Stomach (tissue), 8 donors: ENCODE measurements at regions not wholly inside any gene's neighbourhood (a gene's known extent, or its start where the extent isn't known, plus 50 kb on each side); places are given as distances from the start of the nearest gene placed in this dataset.

Source experiments
- DNase-seq, 2 donors: peaks; one replicate each; pipeline versions ENCODE4 v3.0.0 to v3.0.0-alpha.2; 2013 to 2019
- H3K27ac ChIP-seq, 5 donors: fragments of 200-600 bp in 4 of 5; sonication (generic) in 4 of 5; one replicate each; pipeline ENCODE4 v1.5.1; 2013 to 2019; ENCODE audit warnings: mild to moderate bottlenecking in 1 of 5, moderate library complexity in 1 of 5
- H3K27me3 ChIP-seq, 3 donors: fragments of 200-600 bp; sonication (generic); one replicate each; pipeline ENCODE4 v1.5.1; 2017 to 2019; ENCODE audit warnings: mixed run types in 1 of 3
- H3K36me3 ChIP-seq, 4 donors: fragments of 200-600 bp; sonication (generic); 1 replicate in 3 of 4; 2 replicates in 1 of 4; pipeline ENCODE4 v1.5.1; 2016 to 2019
- H3K4me1 ChIP-seq, 4 donors: fragments of 200-600 bp; sonication (generic); one replicate each; pipeline ENCODE4 v1.5.1; 2016 to 2019
- H3K4me3 ChIP-seq, 4 donors: fragments of 200-600 bp; sonication (generic) in 3 of 4; one replicate each; pipeline ENCODE4 v1.5.1; 2016 to 2019; ENCODE audit warnings: mild to moderate bottlenecking in 1 of 4
- H3K9me3 ChIP-seq, 4 donors: fragments of 200-600 bp; sonication (generic); one replicate each; pipeline ENCODE4 v1.5.1; 2016 to 2019
- CTCF ChIP-seq, 7 experiments: fragments of 450-650 bp in 4 of 7; fragments of 200-600 bp in 3 of 7; sonication (generic) in 3 of 7; IDR thresholded peaks; one replicate each; pipeline ENCODE4 v1.5.1; 2016 to 2019; ENCODE audit warnings: antibody characterized with exemption in 7 of 7, control low read depth in 2 of 7, mild to moderate bottlenecking in 1 of 7
- EP300 ChIP-seq: sonication (generic); formaldehyde crosslinking; IDR thresholded peaks from one replicate; pipeline ENCODE4 v1.6.1; 2017; ENCODE audit warnings: antibody characterized with exemption
- POLR2A ChIP-seq, 4 donors: fragments of 450-650 bp; IDR thresholded peaks; one replicate each; pipeline ENCODE4 v1.6.1; 2016; ENCODE audit warnings: antibody characterized with exemption in 4 of 4, control low read depth in 2 of 4, mild to moderate bottlenecking in 1 of 4, moderate library complexity in 1 of 4
- POLR2AphosphoS5 ChIP-seq, 3 donors: sonication (generic); formaldehyde crosslinking; IDR thresholded peaks; one replicate each; pipeline ENCODE4 v1.6.1; 2016; ENCODE audit warnings: antibody characterized with exemption in 3 of 3
- WGBS, 5 donors: extraction: QIAGEN DNeasy Blood & Tissue Kit in 3 of 5; methylation state at CpG; one replicate each; pipeline versions ENCODE4 v1.1.5 to v1.1.7; 2013 to 2018; 5-methylcytosine and 5-hydroxymethylcytosine counted together
- intact Hi-C: fragments of 100-400 bp; cut with DNase I; formaldehyde crosslinking; loops from one replicate; pipeline ENCODE4 v1.15.1; 2023; ENCODE audit warnings: low total_unique reads
- donor health status: healthy with polysubstance abuse.
- donor health status: Bipolar disorder and iron deficiency.
- donor health status: healthy.

GRCh38 chr3:35338186-35338585, 301.1 kb upstream of the ARPP21 start:
- no peak for TF ChIP-seq POLR2AphosphoS5 (IDR thresholded peaks at IDR 0.05)
- no peak for TF ChIP-seq EP300
- no peak for TF ChIP-seq CTCF (IDR thresholded peaks at IDR 0.05)
- no peak for TF ChIP-seq POLR2A (IDR thresholded peaks at IDR 0.05)
- H3K4me1 ChIP-seq, result no peaks in the 10 kb centered on the region
- WGBS, 5 donors, result 12 to 29% (median 17%) methylated on average over 2 of the region's 2 CpGs
- DNase-seq, result no peak
- intact Hi-C loops, result no loop called here
- no peaks in the 10 kb centered on the region for H3K9me3 ChIP-seq
- no peak overlapping the region for H3K4me3 ChIP-seq
- no peak overlapping the region for H3K27ac ChIP-seq
- H3K36me3 ChIP-seq, result no peaks in the 10 kb centered on the region
- H3K27me3 ChIP-seq, result no peaks in the 10 kb centered on the region

- no peaks in the 10 kb centered on the region for H3K4me1 ChIP-seq
- no peak for TF ChIP-seq POLR2AphosphoS5 (IDR thresholded peaks at IDR 0.05)
- TF ChIP-seq EP300, result no peak
- no peak for TF ChIP-seq POLR2A (IDR thresholded peaks at IDR 0.05)
- no peak for TF ChIP-seq CTCF (IDR thresholded peaks at IDR 0.05)
- no peak overlapping the region for H3K4me3 ChIP-seq
- no peaks in the 10 kb centered on the region for H3K9me3 ChIP-seq
- no peak for DNase-seq
- no peaks in the 10 kb centered on the region for H3K36me3 ChIP-seq
- intact Hi-C loops, result no loop called here
- 49 to 64% (median 60%) methylated on average over 1 of the region's 1 CpG for WGBS, 5 donors
- H3K27me3 ChIP-seq, result no peaks in the 10 kb centered on the region
- H3K27ac ChIP-seq, result no peak overlapping the region
Observed at GRCh38 chr3:35380196-35380595, 259.1 kb upstream of the ARPP21 start.

- Histone ChIP-seq H3K4me1 (no peaks in the 10 kb centered on the region), H3K27ac (no peak overlapping the region), H3K4me3 (no peak overlapping the region), H3K36me3 (no peaks in the 10 kb centered on the region), H3K27me3 (no peaks in the 10 kb centered on the region), H3K9me3 (no peaks in the 10 kb centered on the region)
- 65 to 79% (median 67%) methylated on average over 2 of the region's 2 CpGs for WGBS, 5 donors
- no peak for DNase-seq
- TF ChIP-seq EP300, result no peak
- no peak for TF ChIP-seq POLR2AphosphoS5 (IDR thresholded peaks at IDR 0.05)
- TF ChIP-seq POLR2A (IDR thresholded peaks at IDR 0.05), result no peak
- TF ChIP-seq CTCF (IDR thresholded peaks at IDR 0.05), result no peak
- intact Hi-C loops, result no loop called here
Observed at GRCh38 chr3:35383216-35383615, 256.1 kb upstream of the ARPP21 start.

- WGBS, 5 donors, result 61 to 69% (median 66%) methylated on average over 8 of the region's 8 CpGs
- DNase-seq, result peak in 1 of 2 donors; percentile 7
Observed at GRCh38 chr3:35383719-35384555, 255.4 kb upstream of the ARPP21 start.

More at GRCh38 chr3:35383719-35384555, 255.4 kb upstream of the ARPP21 start:
- Histone ChIP-seq H3K9me3 (no peaks in the 10 kb centered on the region), H3K27me3 (no peaks in the 10 kb centered on the region), H3K36me3 (no peaks in the 10 kb centered on the region), H3K27ac (no peak overlapping the region), H3K4me1 (no peaks in the 10 kb centered on the region), H3K4me3 (no peak overlapping the region)
- intact Hi-C loops, result no loop called here
- TF ChIP-seq EP300 (no peak), CTCF (IDR thresholded peaks at IDR 0.05) (no peak), POLR2A (IDR thresholded peaks at IDR 0.05) (no peak), POLR2AphosphoS5 (IDR thresholded peaks at IDR 0.05) (no peak)
